Right atrium auricular region (tissue), 2 donors: ENCODE measurements at regions not wholly inside any gene's neighbourhood (a gene's known extent, or its start where the extent isn't known, plus 50 kb on each side); places are given as distances from the start of the nearest gene placed in this dataset.
"Not testable (repeated sequence)": the region's sequence is repeated elsewhere in the genome, so short reads cannot be mapped to it uniquely, and the experiment has no call there.

ENCODE experiments used
- DNase-seq: peaks from one replicate; pipeline ENCODE4 v3.0.0-alpha.2; 2019; ENCODE audit warnings: low spot score
- H3K27ac ChIP-seq, 2 donors: fragments of 200-600 bp; sonication (generic); 1 replicate in 1 of 2; 2 replicates in 1 of 2; pipeline ENCODE4 v1.5.1; 2016 to 2019
- H3K27me3 ChIP-seq, 2 donors: fragments of 200-600 bp; sonication (generic); one replicate each; pipeline versions ENCODE4 v1.5.1 to v1.6.0; 2017 to 2019
- H3K36me3 ChIP-seq: fragments of 200-600 bp; sonication (generic); one replicate; pipeline ENCODE4 v1.5.1; 2016
- H3K4me1 ChIP-seq, 2 donors: fragments of 200-600 bp; sonication (generic); one replicate each; pipeline versions ENCODE4 v1.5.1 to v1.6.0; 2017 to 2019
- H3K4me3 ChIP-seq, 2 donors: fragments of 200-600 bp; sonication (generic); 1 replicate in 1 of 2; 2 replicates in 1 of 2; pipeline ENCODE4 v1.5.1; 2017 to 2019; ENCODE audit warnings: mild to moderate bottlenecking in 1 of 2, moderate library complexity in 1 of 2
- H3K9me3 ChIP-seq, 2 donors: fragments of 200-600 bp; sonication (generic); one replicate each; pipeline ENCODE4 v1.5.1; 2019
- TF ChIP-seq, protein P1 (sequence below), 2 donors: fragments of 200-600 bp; sonication (generic); IDR thresholded peaks; one replicate each; pipeline ENCODE4 v1.5.1; 2019; ENCODE audit warnings: antibody characterized with exemption in 2 of 2

DNA sequence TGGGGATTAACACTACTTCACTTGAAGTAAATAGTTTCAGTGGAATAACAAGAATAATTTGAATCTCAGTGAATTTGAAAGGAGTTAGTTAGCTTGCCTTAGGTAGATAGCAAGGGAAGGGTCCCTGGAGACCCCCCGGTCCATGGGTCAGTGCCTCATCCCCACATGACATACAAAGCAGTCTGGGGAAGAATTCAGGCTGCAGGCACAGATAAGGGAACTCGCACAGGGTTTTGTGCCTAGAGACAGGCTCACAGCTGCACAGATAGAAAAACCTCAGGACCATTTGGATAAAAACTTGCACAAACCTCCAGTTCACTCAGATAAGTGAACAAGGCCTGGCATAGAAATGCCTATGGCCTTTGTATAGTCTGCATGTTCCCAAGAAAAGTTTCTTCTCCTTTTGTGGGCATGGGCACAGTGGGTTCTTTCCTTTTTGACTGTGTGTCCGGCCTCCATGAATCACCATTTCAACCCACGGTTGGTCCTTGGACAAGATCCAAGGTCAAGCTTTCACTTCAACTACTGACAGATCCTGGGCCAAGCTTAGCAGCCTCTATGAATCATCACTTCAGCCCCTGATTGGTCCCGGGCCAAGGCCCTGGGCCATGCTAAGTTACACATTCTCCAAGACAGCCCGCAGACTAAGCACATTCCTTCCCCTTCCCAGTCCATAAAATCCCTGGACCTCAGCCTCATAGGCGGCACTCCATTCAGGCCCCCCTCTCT, 108.3 kb upstream of the KLHL4 start:
- Histone ChIP-seq H3K27me3 (no peaks in the 10 kb centered on the region), H3K27ac (no peak overlapping the region), H3K9me3 (no peaks in the 10 kb centered on the region), H3K4me1 (no peaks in the 10 kb centered on the region), H3K4me3 (no peak overlapping the region), H3K36me3 (no peaks in the 10 kb centered on the region)
- peak; percentile 63 for DNase-seq
- TF ChIP-seq, protein P1, sequence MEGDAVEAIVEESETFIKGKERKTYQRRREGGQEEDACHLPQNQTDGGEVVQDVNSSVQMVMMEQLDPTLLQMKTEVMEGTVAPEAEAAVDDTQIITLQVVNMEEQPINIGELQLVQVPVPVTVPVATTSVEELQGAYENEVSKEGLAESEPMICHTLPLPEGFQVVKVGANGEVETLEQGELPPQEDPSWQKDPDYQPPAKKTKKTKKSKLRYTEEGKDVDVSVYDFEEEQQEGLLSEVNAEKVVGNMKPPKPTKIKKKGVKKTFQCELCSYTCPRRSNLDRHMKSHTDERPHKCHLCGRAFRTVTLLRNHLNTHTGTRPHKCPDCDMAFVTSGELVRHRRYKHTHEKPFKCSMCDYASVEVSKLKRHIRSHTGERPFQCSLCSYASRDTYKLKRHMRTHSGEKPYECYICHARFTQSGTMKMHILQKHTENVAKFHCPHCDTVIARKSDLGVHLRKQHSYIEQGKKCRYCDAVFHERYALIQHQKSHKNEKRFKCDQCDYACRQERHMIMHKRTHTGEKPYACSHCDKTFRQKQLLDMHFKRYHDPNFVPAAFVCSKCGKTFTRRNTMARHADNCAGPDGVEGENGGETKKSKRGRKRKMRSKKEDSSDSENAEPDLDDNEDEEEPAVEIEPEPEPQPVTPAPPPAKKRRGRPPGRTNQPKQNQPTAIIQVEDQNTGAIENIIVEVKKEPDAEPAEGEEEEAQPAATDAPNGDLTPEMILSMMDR (IDR thresholded peaks at IDR 0.05), result no peak

DNA sequence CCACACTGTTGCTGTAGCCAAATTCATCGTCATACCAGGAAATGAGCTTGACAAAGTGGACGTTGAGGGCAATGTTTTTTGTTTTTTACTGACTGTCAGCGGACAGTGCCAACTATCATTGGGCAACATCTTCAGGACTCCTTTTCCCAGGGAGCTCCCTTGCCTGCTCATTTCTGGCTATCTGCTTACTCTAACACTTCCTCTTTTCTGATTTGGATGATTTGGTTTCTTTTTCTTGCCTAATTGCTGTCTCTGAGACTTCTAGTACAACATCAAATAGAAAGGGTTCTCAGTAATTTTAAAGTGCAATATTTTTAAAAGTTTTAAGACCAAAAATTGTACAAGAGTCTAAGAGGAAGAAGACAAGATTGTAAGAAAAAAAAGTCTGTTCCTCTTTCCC, 92.0 kb upstream of the KLHL4 start:
- H3K4me3 ChIP-seq, result no peak overlapping the region
- peaks cover 0 to 6% of the 10 kb centered on the region in 2 donors for H3K27me3 ChIP-seq
- H3K27ac ChIP-seq, result no peak overlapping the region
- DNase-seq, result no peak
- no peaks in the 10 kb centered on the region for H3K9me3 ChIP-seq
- H3K36me3 ChIP-seq, result no peaks in the 10 kb centered on the region
- H3K4me1 ChIP-seq, result no peaks in the 10 kb centered on the region
- TF ChIP-seq, protein P1 (IDR thresholded peaks at IDR 0.05), result no peak

DNA sequence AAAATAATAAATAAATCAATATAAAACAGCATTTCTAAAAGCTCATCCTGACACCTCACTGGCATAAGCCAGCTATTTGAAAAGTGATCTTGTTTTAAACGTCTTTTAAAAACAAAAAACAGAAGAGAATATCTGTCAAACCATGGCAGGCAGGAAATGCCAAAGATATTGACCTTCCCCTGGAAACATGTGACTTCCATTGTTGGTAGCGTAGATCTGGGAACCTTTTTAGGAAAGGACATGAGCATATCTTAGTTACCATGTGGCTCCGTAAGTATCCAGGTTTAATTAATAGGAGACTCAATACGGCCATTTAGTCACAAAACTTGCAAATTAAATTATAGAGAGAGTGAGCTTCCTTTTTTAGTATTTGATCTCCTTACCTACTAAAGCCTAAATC, 83.0 kb upstream of the KLHL4 start:
- TF ChIP-seq, protein P1 (IDR thresholded peaks at IDR 0.05), result no peak
- DNase-seq, result no peak
- no peaks in the 10 kb centered on the region for H3K4me1 ChIP-seq
- no peak overlapping the region for H3K4me3 ChIP-seq
- no peaks in the 10 kb centered on the region for H3K36me3 ChIP-seq
- H3K9me3 ChIP-seq, result no peaks in the 10 kb centered on the region
- no peaks in the 10 kb centered on the region for H3K27me3 ChIP-seq
- no peak overlapping the region for H3K27ac ChIP-seq

DNA sequence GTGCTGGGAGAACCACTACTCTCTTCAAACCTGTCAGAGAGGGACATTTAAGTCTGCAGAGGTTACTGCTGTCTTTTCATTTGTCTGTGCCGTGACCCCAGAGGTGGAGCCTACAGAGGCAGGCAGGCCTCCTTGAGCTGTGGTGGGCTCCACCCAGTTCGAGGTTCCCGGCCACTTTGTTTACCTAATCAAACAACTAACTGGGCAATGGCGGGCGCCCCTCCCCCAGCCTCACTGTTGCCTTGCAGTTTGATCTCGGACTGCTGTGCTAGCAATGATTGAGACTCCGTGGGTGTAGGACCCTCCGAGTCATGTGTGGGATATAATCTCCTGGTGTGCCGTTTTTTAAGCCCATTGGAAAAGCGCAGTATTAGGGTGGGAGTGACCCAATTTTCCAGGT, 69.0 kb upstream of the KLHL4 start:
- H3K4me1 ChIP-seq, H3K36me3 ChIP-seq, H3K9me3 ChIP-seq, H3K27ac ChIP-seq, H3K27me3 ChIP-seq, DNase-seq, H3K4me3 ChIP-seq: not testable (repeated sequence)

DNA sequence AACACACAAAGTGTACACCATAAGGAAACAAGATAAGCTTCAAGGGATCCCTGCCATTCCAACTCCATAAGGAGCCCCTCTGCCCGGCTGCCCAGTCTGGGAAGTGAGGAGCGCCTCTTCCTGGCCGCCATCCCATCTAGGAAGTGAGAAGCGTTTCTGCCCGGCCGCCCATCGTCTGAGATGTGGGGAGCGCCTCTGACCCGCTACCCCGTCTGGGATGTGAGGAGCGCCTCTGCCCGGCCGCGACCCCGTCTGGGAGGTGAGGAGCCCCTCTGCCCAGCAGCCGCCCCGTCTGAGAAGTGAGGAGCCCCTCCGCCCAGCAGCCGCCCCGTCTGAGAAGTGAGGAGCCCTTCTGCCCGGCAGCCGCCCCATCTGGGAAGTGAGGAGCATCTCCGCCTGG, 51.8 kb upstream of the KLHL4 start:
- H3K9me3 ChIP-seq, H3K27me3 ChIP-seq, DNase-seq, H3K4me3 ChIP-seq, H3K4me1 ChIP-seq, H3K36me3 ChIP-seq, H3K27ac ChIP-seq: not testable (repeated sequence)
